GM21447 (cell line): ENCODE measurements at regions not wholly inside any gene's neighbourhood (a gene's known extent, or its start where the extent isn't known, plus 50 kb on each side); places are given as distances from the start of the nearest gene placed in this dataset.
A peak's percentile ranks its signal among the peaks of the same experiment; 100 is the strongest.

Experiments used
- ATAC-seq: cut with Tn5 transposase; IDR thresholded peaks from one replicate; pipeline ENCODE4 v1.9.1; 2021; ENCODE audit not compliant: unreplicated experiment

GRCh38 chr6:97563529-97563928, 280.5 kb upstream of the MMS22L start:
- ATAC-seq: no peak

- ATAC-seq: no peak
Measured at GRCh38 chr6:97572943-97573342, 289.9 kb upstream of the MMS22L start.

GRCh38 chr6:97586344-97586743, 303.3 kb upstream of the MMS22L start:
- ATAC-seq: peak; percentile 69

GRCh38 chr6:97591955-97592354, 308.9 kb upstream of the MMS22L start:
- ATAC-seq: no peak

GRCh38 chr6:97594844-97595243, 311.8 kb upstream of the MMS22L start:
- no peak for ATAC-seq

GRCh38 chr6:97621111-97621510, 338.1 kb upstream of the MMS22L start:
- no peak for ATAC-seq

- ATAC-seq: no peak
Measured at GRCh38 chr6:97626671-97627441, 343.8 kb upstream of the MMS22L start.

- ATAC-seq: no peak
Measured at GRCh38 chr6:97629180-97629579, 346.2 kb upstream of the MMS22L start.

GRCh38 chr6:97630604-97631003, 347.6 kb upstream of the MMS22L start:
- no peak for ATAC-seq

- ATAC-seq: no peak
Measured at GRCh38 chr6:97632341-97632740, 349.3 kb upstream of the MMS22L start.

- ATAC-seq: no peak
Measured at GRCh38 chr6:97639702-97640101, 356.7 kb upstream of the MMS22L start.

GRCh38 chr6:97644353-97644752, 361.3 kb upstream of the MMS22L start:
- ATAC-seq: no peak

- ATAC-seq: no peak
Measured at GRCh38 chr6:97645757-97646156, 362.7 kb upstream of the MMS22L start.

- no peak for ATAC-seq
Measured at GRCh38 chr6:97653076-97653475, 370.1 kb upstream of the MMS22L start.

- ATAC-seq: no peak
Measured at GRCh38 chr6:97653517-97653916, 370.5 kb upstream of the MMS22L start.

GRCh38 chr6:97654674-97655073, 371.7 kb upstream of the MMS22L start:
- ATAC-seq: no peak

- ATAC-seq: no peak
Measured at GRCh38 chr6:97656236-97656635, 373.2 kb upstream of the MMS22L start.

- ATAC-seq: no peak
Measured at GRCh38 chr6:97656706-97657350, 373.8 kb upstream of the MMS22L start.

- no peak for ATAC-seq
Measured at GRCh38 chr6:97658090-97658489, 375.1 kb upstream of the MMS22L start.

- ATAC-seq: no peak
Measured at GRCh38 chr6:97663252-97663651, 380.2 kb upstream of the MMS22L start.

- ATAC-seq: no peak
Measured at GRCh38 chr6:97665446-97665845, 382.4 kb upstream of the MMS22L start.

GRCh38 chr6:97666889-97667288, 383.9 kb upstream of the MMS22L start:
- no peak for ATAC-seq

GRCh38 chr6:97668716-97669115, 385.7 kb upstream of the MMS22L start:
- ATAC-seq: peak; percentile 44
